H9 (cell line): ENCODE measurements at regions not wholly inside any gene's neighbourhood (a gene's known extent, or its start where the extent isn't known, plus 50 kb on each side); places are given as distances from the start of the nearest gene placed in this dataset.

ENCODE experiments used
- DNase-seq: peaks from one replicate; pipeline ENCODE4 v3.0.0-alpha.2; 2017
- H2AFZ ChIP-seq: one replicate; pipeline ENCODE4 v1.6.1; 2013; ENCODE audit warnings: mild to moderate bottlenecking, low read length, control low read depth, moderate library complexity
- H2AK5ac ChIP-seq: 2 replicates; pipeline ENCODE4 v1.6.1; 2013; ENCODE audit warnings: low read length, control low read depth, mixed read lengths; ENCODE audit not compliant: insufficient read length
- H2BK120ac ChIP-seq: one replicate; pipeline ENCODE4 v1.6.1; 2013; ENCODE audit warnings: low read depth, mild to moderate bottlenecking, low read length, control low read depth, inconsistent platforms; ENCODE audit not compliant: poor library complexity, severe bottlenecking
- H2BK12ac ChIP-seq: 2 replicates; pipeline ENCODE4 v1.6.1; 2013; ENCODE audit warnings: low read length, control low read depth, mixed read lengths, low read depth; ENCODE audit not compliant: insufficient read length
- H2BK15ac ChIP-seq: 2 replicates; pipeline ENCODE4 v1.6.1; 2013; ENCODE audit warnings: low read depth, low read length, control low read depth
- H2BK20ac ChIP-seq: one replicate; pipeline ENCODE4 v1.6.1; 2013; ENCODE audit warnings: low read depth, mild to moderate bottlenecking, low read length, control low read depth, inconsistent platforms; ENCODE audit not compliant: poor library complexity, severe bottlenecking
- H2BK5ac ChIP-seq: 2 replicates; pipeline ENCODE4 v1.6.1; 2013; ENCODE audit warnings: low read length, control low read depth, mixed read lengths; ENCODE audit not compliant: insufficient read length
- H3K14ac ChIP-seq: 2 replicates; pipeline ENCODE4 v1.6.1; 2013; ENCODE audit warnings: low read length, control low read depth; ENCODE audit not compliant: insufficient read depth
- H3K18ac ChIP-seq: 2 replicates; pipeline ENCODE4 v1.6.1; 2013; ENCODE audit warnings: low read depth, mild to moderate bottlenecking, mixed read lengths, low read length, control low read depth; ENCODE audit not compliant: insufficient read length
- H3K23ac ChIP-seq: 2 replicates; pipeline ENCODE4 v1.6.1; 2013; ENCODE audit warnings: low read length, control low read depth, mixed read lengths, low read depth; ENCODE audit not compliant: insufficient read length
- H3K23me2 ChIP-seq: 2 replicates; pipeline ENCODE4 v1.6.1; 2013; ENCODE audit warnings: low read depth, mild to moderate bottlenecking, mixed read lengths, low read length, control low read depth; ENCODE audit not compliant: insufficient read length, poor library complexity, severe bottlenecking
- H3K27ac ChIP-seq: 2 replicates; pipeline ENCODE4 v1.5.1; 2013; ENCODE audit warnings: low read length, control low read depth, mixed read lengths, low read depth; ENCODE audit not compliant: insufficient read length
- H3K27me3 ChIP-seq: 2 replicates; pipeline ENCODE4 v1.6.1; 2013; ENCODE audit warnings: low read length, control low read depth, inconsistent platforms; ENCODE audit not compliant: insufficient read depth
- H3K4ac ChIP-seq: 2 replicates; pipeline ENCODE4 v1.6.1; 2013; ENCODE audit warnings: low read depth, mild to moderate bottlenecking, control low read depth, inconsistent platforms, low read length, moderate library complexity
- H3K4me1 ChIP-seq: 2 replicates; pipeline ENCODE4 v1.6.1; 2013; ENCODE audit warnings: low read length, control low read depth, inconsistent platforms; ENCODE audit not compliant: insufficient read depth
- H3K4me2 ChIP-seq: 2 replicates; pipeline ENCODE4 v1.6.1; 2013; ENCODE audit warnings: low read length, control low read depth, mixed read lengths; ENCODE audit not compliant: insufficient read length, insufficient read depth
- H3K56ac ChIP-seq: 2 replicates; pipeline ENCODE4 v1.6.1; 2013; ENCODE audit warnings: low read depth, mild to moderate bottlenecking, mixed read lengths, low read length, control low read depth; ENCODE audit not compliant: insufficient read length
- H3K79me1 ChIP-seq: 2 replicates; pipeline ENCODE4 v1.6.1; 2013; ENCODE audit warnings: low read depth, mild to moderate bottlenecking, moderate library complexity, low read length, control low read depth, inconsistent platforms; ENCODE audit not compliant: insufficient read depth, poor library complexity, severe bottlenecking
- H3K79me2 ChIP-seq: 2 replicates; pipeline ENCODE4 v1.6.1; 2013; ENCODE audit warnings: low read length, control low read depth, inconsistent platforms; ENCODE audit not compliant: insufficient read depth
- H3K9ac ChIP-seq: 2 replicates; pipeline ENCODE4 v1.6.1; 2013; ENCODE audit warnings: low read length, control low read depth, mixed read lengths; ENCODE audit not compliant: insufficient read length; ENCODE audit errors: extremely low read depth
- H3K9me3 ChIP-seq: one replicate; pipeline ENCODE4 v1.6.1; 2013; ENCODE audit warnings: low read depth, low read length, inconsistent platforms; ENCODE audit not compliant: control insufficient read depth
- H3T11ph ChIP-seq: one replicate; pipeline ENCODE4 v1.6.1; 2013; ENCODE audit warnings: mild to moderate bottlenecking, low read length, control low read depth, inconsistent platforms
- H4K20me1 ChIP-seq: one replicate; pipeline ENCODE4 v1.6.1; 2013; ENCODE audit not compliant: control insufficient read depth, insufficient read length, insufficient read depth
- H4K5ac ChIP-seq: 2 replicates; pipeline ENCODE4 v1.6.1; 2013; ENCODE audit warnings: low read depth, mild to moderate bottlenecking, mixed read lengths, low read length, control low read depth; ENCODE audit not compliant: insufficient read length
- H4K8ac ChIP-seq: replicated peaks from 2 replicates; pipeline ENCODE4 v1.6.1; 2013; ENCODE audit warnings: low read length, control low read depth, mixed read lengths, low read depth; ENCODE audit not compliant: insufficient read length
- H4K91ac ChIP-seq: 2 replicates; pipeline ENCODE4 v1.6.1; 2013; ENCODE audit warnings: low read depth, mild to moderate bottlenecking, moderate library complexity, mixed read lengths, low read length, control low read depth; ENCODE audit not compliant: insufficient read length
- H3K27ac Mint-ChIP-seq, 3 experiments: 2 replicates in 2 of 3; 3 replicates in 1 of 3; pipeline ENCODE4 v1.8.0; 2020 to 2021; ENCODE audit warnings: mixed read lengths in 3 of 3, mild to moderate bottlenecking in 1 of 3, moderate library complexity in 1 of 3
- H3K27me3 Mint-ChIP-seq: 2 replicates; pipeline ENCODE4 v1.8.0; 2021; ENCODE audit warnings: low read depth, mild to moderate bottlenecking, moderate library complexity, mixed read lengths
- H3K36me3 Mint-ChIP-seq, 3 experiments: 2 replicates in 2 of 3; 3 replicates in 1 of 3; pipeline ENCODE4 v1.8.0; 2020 to 2021; ENCODE audit warnings: low read depth in 3 of 3, mixed read lengths in 3 of 3; ENCODE audit not compliant: insufficient read depth in 1 of 3
- H3K4me1 Mint-ChIP-seq, 2 experiments: 2 replicates each; pipeline ENCODE4 v1.8.0; 2020; ENCODE audit warnings: mixed read lengths in 2 of 2
- H3K4me3 Mint-ChIP-seq, 2 experiments: 2 replicates in 1 of 2; 3 replicates in 1 of 2; pipeline ENCODE4 v1.8.0; 2020 to 2021; ENCODE audit warnings: mild to moderate bottlenecking in 2 of 2, mixed read lengths in 2 of 2, moderate library complexity in 1 of 2
- H3K9me3 Mint-ChIP-seq, 2 experiments: 2 replicates in 1 of 2; 3 replicates in 1 of 2; pipeline ENCODE4 v1.8.0; 2020; ENCODE audit warnings: mild to moderate bottlenecking in 2 of 2, mixed read lengths in 2 of 2, moderate library complexity in 1 of 2
- CTCF ChIP-seq: fragments of 200-600 bp; sonication (generic); conservative IDR thresholded peaks from 3 replicates; pipeline ENCODE4 v1.8.0; 2021; ENCODE audit warnings: antibody characterized with exemption, mild to moderate bottlenecking
- WGBS: extraction: QIAGEN DNeasy Blood & Tissue Kit; methylation state at CpG from one replicate; pipeline ENCODE4 v1.1.7; 2013; ENCODE audit warnings: missing lambda C conversion rate, low lambda C conversion rate, mixed read lengths; ENCODE audit not compliant: insufficient read length; ENCODE audit errors: extremely low coverage; 5-methylcytosine and 5-hydroxymethylcytosine counted together

GRCh38 chr5:120219988-120220387, 244.1 kb upstream of the PRR16 start:
- Histone ChIP-seq H3K4me1 (no peaks in the 10 kb centered on the region), H2BK12ac (no peak overlapping the region), H3K4ac (no peak overlapping the region), H3K14ac (no peak overlapping the region), H3K79me1 (no peaks in the 10 kb centered on the region), H3K4me2 (no peak overlapping the region), H4K20me1 (no peaks in the 10 kb centered on the region), H2AK5ac (no peak overlapping the region), H3T11ph (no peak overlapping the region), H2BK15ac (no peak overlapping the region), H4K8ac (no peak overlapping the region), H2AFZ (no peak overlapping the region), H3K9me3 (no peaks in the 10 kb centered on the region), H3K18ac (no peak overlapping the region), H2BK120ac (no peak overlapping the region), H3K27ac (no peak overlapping the region), H3K27me3 (no peaks in the 10 kb centered on the region), H2BK5ac (no peak overlapping the region), H4K5ac (no peak overlapping the region), H2BK20ac (no peak overlapping the region), H4K91ac (no peak overlapping the region), H3K79me2 (no peaks in the 10 kb centered on the region), H3K56ac (no peak overlapping the region), H3K23me2 (no peaks in the 10 kb centered on the region), H3K9ac (no peak overlapping the region), H3K23ac (no peak overlapping the region)
- no peaks in the 10 kb centered on the region for H3K4me1 Mint-ChIP-seq
- no peak for TF ChIP-seq CTCF
- no peak overlapping the region for H3K27ac Mint-ChIP-seq
- H3K36me3 Mint-ChIP-seq: no peaks in the 10 kb centered on the region
- no CpG with 5 or more reads among the region's 3 CpGs for WGBS
- no peak overlapping the region for H3K4me3 Mint-ChIP-seq
- DNase-seq: no peak
- no peaks in the 10 kb centered on the region for H3K9me3 Mint-ChIP-seq
- H3K27me3 Mint-ChIP-seq: no peaks in the 10 kb centered on the region
